ENCODE measurements at regions not wholly inside any gene's neighbourhood (a gene's known extent, or its start where the extent isn't known, plus 50 kb on each side); places are given as distances from the start of the nearest gene placed in this dataset.

- no peak for DNase-seq (ENCODE audit: low spot score)
Observed at GRCh38 chr7:136665878-136666509, 202.5 kb upstream of the CHRM2 start.

DNA sequence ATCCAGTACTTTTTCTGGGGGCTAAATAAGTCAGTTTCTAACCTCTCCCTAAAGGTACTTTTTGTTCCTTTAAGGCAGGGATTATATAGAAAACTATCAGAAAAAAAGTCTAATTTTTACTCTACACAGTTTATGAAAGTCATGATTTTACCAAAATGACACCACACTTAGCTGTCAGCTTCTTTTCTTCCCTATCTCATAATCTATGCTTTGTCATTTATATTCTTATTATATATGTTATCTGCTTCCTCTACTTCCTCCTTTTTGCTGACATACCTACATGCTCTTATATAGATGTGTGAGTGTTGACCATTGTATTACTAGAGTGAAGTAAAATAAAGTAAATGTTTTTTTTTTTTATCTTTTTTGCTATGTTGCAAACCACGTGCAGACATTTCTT is 203.9 kb upstream of the CHRM2 start:
- no peak for DNase-seq (ENCODE audit: low spot score)

DNA sequence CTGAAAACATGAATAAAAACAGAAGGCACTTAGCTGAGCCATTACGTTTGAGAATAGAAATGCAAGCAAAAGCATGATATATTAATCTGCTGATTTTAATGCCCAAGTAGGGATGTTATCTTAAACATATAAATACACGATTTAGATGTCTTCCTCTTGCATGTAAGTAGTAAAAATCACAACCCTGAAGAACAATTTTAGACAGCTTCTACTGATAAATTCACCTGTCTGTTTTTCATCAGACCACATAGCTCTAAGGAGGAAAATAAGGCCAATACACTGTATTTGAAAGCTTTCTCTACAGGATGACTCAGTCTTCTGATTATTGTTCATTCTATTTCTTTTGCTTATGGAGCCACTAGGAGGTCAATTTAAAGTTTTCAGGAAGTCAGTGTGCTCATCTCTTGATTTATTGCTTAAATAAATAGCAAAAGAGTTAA is 210.9 kb upstream of the CHRM2 start:
- no peak for DNase-seq (ENCODE audit: low spot score)

GRCh38 chr7:136656516-136656915 is 211.9 kb upstream of the CHRM2 start:
- DNase-seq (ENCODE audit: low spot score), result no peak

DNA sequence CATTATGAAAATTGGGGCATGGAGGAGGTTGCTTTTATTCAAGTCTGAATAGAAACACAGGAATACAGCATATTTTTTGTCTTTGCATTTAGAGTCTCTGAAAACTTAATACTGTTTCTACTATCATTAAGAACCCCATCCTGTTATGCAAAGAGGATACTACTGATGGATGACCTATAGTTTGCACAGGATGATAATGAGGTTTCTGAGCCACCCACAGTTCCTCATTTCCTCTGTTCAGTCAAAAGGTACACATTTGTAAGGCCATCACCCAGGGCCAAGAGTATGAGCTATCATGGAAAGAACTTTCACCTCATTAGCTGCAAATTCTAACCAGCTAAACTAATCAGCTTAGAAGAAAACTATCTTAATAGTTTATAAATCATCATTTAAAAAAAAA is 213.0 kb upstream of the CHRM2 start:
- DNase-seq (ENCODE audit: low spot score), result no peak

- DNase-seq (ENCODE audit: low spot score), result no peak
Observed at GRCh38 chr7:136654406-136654805, 214.0 kb upstream of the CHRM2 start.

DNA sequence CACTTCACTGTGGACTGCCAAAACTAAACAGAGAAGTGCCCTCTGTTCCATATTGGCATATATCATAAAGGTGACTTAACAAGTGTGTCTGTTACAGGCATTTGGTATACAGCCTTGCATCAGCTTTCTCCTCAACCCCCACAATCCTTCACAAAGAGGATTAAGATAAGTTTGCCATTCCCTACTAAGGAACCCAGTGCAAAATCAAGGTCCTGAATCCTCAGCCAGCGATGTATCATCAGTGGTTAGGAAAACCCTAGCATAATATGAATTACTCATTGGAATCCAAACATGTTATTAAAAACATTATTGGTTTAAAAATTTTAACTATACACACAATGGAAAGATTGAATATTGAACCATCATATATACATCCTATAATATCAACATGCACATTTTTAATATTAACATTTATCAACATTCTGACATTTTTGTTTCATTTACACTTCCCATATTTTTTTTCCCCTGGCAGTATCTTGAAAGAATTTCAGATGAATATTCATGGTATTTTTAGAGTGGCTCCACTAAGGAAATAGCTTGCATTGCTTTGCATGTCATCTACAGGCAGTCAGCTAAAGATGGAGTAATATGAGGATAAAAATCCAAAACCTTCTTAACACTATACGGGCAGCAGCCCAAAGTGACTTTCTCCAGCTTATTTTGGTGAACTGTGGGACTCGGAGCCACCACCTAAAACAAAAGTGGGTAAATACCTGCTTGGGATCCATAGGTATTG is 215.6 kb upstream of the CHRM2 start:
- no peak for DNase-seq (ENCODE audit: low spot score)

GRCh38 chr7:136640977-136641376 is 227.5 kb upstream of the CHRM2 start:
- no peak for DNase-seq (ENCODE audit: low spot score)

GRCh38 chr7:136637813-136638212 is 230.6 kb upstream of the CHRM2 start:
- DNase-seq (ENCODE audit: low spot score), result no peak

DNA sequence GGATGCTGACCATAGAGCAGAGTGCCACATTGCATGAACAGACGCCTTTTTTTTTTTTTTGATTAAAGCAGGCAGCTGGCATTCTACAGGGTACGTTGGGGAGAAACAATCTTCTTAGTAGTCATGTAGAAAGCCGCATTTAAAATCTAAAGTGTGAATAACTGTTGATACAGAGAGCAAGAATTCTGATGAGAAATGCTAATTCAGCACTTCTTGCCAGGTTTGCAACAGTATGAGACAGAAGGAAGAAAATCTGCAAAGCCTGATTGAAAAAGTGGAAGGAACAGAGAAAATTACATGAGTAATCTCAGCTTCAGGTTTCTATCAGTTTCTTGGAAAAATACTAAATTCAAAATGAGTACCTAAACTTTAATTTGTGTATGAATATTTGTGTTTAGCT is 232.7 kb upstream of the CHRM2 start:
- no peak for DNase-seq (ENCODE audit: low spot score)

GRCh38 chr7:136618818-136619217 is 249.6 kb upstream of the CHRM2 start:
- DNase-seq (ENCODE audit: low spot score), result no peak

DNA sequence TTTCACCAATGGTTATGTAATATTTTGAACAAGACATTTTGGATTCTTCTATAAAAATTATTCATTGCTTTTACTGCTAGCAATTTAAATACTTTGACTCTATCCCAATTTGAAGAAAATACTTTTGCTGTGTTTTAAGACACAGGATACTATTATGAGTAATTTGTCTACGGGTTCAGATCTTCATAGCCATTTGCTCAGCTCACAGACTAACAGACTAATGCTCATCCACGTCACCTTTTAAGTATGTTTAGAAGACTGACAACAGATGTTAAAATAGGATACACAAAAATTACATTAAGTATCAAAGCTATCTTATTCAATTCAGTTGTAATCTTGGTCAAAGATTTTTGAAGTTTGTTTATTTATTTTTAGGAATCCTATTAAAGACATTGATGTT is 251.3 kb upstream of the CHRM2 start:
- no peak for DNase-seq (ENCODE audit: low spot score)

DNA sequence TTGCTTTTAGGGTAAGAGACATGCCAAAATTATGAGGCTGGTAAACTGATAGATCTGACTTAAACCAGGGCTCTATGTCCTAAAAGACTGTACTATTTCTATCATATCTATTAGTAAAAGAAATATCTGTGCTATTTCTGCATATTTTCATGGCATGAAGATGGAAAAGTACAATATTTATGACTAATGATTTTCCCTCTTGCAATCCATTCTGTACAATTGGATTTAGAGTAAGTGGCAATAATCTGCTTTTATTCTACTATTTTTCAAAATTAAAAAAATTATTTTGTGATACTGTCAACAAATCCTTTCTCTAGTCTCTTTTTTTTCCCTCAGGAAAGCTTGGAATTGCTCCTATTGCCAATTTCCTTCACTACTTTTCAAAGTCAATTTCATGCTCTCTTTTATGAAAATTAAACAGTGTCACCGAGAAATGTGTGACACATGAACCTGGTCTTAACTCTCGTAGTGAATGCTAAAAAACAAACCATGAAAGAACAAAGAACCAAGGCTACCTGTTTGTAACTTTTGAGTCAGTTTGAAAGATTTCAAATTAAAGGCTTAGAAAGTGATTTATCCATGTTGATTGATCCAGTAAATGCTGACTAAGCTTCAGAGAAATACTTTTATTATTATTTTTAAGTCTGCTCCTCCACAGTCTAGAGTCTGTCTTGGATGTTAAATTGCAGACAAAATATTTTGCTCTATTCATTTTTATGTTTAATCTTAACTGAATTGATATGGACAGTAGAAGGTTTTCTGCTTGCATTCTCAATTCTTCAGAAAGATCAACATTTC is 262.7 kb upstream of the CHRM2 start:
- DNase-seq (ENCODE audit: low spot score), result no peak

GRCh38 chr7:136601772-136602171 is 266.7 kb upstream of the CHRM2 start:
- no peak for DNase-seq (ENCODE audit: low spot score)

DNA sequence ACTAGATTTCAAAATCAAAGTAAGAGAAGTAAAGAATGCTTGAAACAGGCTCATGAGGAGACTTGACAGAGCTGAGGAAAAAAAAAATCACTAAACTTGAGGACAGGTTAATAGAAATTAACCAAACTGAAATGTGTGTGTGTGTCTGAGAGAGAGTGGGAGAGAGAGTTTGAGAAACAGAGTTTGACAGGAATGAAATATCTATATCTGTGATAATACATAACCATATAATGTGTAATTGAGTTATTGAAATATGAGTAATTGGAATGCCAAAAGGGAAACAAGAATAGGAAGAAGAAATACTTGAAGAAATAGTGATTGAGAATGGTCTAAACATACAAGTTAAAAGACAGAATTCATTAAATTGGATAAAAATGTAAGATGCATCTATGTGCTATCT is 268.0 kb upstream of the CHRM2 start:
- DNase-seq (ENCODE audit: low spot score), result no peak

GRCh38 chr7:136594739-136595144 is 273.7 kb upstream of the CHRM2 start:
- no peak for DNase-seq (ENCODE audit: low spot score)

- no peak for DNase-seq (ENCODE audit: low spot score)
Observed at GRCh38 chr7:136588216-136588615, 280.2 kb upstream of the CHRM2 start.

DNA sequence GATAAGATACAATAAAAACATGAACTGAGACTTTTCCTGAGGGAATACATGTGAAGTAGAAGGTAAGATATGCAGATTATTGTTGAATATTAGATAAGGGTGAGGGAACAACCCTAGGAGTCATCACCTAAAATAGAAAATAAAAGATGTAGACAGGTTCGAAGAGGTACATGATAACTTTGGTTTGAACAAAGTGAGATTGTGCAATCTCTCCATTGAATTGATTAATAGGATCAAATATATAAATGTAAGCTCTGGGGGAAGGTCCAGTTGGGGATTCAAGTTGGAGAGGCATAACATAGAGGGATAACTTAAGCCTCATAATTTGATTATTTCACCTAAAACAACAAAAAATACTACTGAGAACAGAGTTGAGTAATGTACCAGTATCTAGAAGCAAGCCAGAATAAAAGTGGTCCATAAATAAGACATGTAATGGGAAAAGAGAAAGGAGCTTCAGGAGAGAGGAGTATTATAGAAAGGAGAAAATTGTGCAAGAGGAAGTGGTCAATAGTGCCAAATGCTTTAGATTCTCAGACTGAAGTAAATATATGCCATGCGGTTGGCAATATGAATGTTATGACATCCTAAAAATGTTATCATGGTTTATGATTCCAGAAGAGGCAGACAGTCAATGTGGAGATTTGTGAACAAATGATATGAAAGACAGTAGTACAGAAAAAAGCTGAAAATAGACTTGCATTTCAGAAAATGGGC is 282.3 kb upstream of the CHRM2 start:
- no peak for DNase-seq (ENCODE audit: low spot score)

DNA sequence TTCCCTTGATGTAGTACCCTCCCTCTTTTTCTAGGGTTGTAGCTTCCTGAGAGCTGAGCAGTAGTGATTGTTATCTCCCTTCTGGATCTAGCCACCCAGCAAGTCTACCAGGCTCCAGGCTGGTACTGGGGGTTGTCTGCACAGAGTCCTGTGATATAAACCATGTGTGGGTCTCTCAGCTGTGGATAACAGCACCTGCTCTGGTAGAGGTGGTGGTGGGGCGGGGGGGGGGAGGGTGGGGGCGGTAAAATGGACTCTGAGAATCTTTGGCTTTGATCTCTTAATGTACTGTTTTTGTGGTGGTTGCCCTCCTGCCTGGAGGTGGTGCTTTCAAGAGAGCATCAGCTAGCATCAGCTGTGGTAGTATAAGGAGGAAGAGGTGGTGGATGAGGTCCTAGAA is 302.0 kb upstream of the CHRM2 start:
- DNase-seq (ENCODE audit: low spot score), result no peak

DNA sequence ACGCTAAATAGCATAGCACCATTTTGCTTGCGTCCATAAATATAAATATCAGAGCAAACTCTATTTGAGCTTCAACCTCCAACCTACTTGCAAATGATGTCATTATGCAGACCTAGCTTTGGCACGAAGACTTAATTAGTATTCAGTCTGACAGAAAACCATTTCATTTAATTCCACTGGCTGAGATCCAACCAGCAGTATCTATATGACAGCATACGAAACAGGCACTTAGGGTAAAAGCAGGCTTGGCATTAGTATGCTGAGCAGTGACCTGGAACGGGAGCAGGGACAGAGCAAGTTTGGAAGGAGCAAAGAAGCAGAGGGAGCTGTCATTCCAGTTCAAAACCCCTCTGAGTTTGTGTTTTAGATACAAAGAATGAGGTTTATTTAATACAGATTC is 312.5 kb upstream of the CHRM2 start:
- no peak for DNase-seq (ENCODE audit: low spot score)

- no peak for DNase-seq (ENCODE audit: low spot score)
Observed at GRCh38 chr7:136551618-136552017, 316.8 kb upstream of the CHRM2 start.

DNA sequence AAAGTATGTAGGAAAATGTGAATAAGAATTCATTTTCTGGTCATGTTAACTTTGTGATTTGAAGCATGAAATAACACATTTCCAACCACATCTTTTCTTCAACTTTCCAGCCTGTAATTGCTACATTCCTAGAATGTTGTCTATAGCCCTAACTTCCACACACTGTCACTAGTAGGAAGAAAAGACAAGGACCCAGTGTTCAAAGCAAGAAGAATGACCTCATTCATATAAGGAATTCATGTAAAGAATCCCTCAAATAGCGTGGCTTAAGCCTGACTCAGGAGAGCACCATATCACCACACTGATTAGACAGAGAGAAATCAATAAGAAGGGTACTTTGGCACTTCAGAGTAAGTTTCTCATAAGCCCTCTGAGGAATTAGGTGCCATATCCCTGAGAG is 318.7 kb upstream of the CHRM2 start:
- DNase-seq (ENCODE audit: low spot score), result no peak

- DNase-seq (ENCODE audit: low spot score), result no peak
Observed at GRCh38 chr7:136533732-136534131, 334.7 kb upstream of the CHRM2 start.
